ENCODE measurements at regions not wholly inside any gene's neighbourhood (a gene's known extent, or its start where the extent isn't known, plus 50 kb on each side); places are given as distances from the start of the nearest gene placed in this dataset.

DNA sequence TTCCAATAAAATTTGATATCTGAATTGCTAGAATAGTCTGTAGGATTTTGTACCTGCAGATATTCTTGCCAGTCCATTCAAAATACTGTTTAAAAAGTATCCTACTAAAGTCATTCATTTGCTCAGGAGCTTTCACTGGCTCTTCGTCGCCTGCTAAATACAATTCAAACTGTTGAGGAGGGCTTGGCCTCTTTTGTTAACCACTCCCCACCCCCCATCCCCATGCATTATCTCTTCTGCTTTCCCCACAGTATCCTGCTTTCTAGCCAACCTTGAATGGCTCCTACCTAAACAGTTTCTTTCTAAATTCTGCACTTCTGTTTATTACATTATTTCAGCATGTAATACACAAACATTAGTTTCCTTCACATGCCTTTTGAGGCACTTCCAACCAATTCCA lies 230.8 kb downstream of the CPE start:
- no peaks in the 10 kb centered on the region for H3K9me3 Mint-ChIP-seq (ENCODE audit: unreplicated experiment)
- H3K27me3 Mint-ChIP-seq (ENCODE audit: unreplicated experiment): no peaks in the 10 kb centered on the region
- no peak overlapping the region for H3K27ac Mint-ChIP-seq (ENCODE audit: unreplicated experiment)
- H3K4me3 Mint-ChIP-seq (ENCODE audit: unreplicated experiment): no peak overlapping the region
- H3K36me3 Mint-ChIP-seq (ENCODE audit: unreplicated experiment): no peaks in the 10 kb centered on the region
- TF ChIP-seq, protein P1, sequence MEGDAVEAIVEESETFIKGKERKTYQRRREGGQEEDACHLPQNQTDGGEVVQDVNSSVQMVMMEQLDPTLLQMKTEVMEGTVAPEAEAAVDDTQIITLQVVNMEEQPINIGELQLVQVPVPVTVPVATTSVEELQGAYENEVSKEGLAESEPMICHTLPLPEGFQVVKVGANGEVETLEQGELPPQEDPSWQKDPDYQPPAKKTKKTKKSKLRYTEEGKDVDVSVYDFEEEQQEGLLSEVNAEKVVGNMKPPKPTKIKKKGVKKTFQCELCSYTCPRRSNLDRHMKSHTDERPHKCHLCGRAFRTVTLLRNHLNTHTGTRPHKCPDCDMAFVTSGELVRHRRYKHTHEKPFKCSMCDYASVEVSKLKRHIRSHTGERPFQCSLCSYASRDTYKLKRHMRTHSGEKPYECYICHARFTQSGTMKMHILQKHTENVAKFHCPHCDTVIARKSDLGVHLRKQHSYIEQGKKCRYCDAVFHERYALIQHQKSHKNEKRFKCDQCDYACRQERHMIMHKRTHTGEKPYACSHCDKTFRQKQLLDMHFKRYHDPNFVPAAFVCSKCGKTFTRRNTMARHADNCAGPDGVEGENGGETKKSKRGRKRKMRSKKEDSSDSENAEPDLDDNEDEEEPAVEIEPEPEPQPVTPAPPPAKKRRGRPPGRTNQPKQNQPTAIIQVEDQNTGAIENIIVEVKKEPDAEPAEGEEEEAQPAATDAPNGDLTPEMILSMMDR (IDR thresholded peaks at IDR 0.05; ENCODE audit: partially characterized antibody, unreplicated experiment): no peak
- H3K4me1 Mint-ChIP-seq (ENCODE audit: low read depth, unreplicated experiment): no peaks in the 10 kb centered on the region
- DNase-seq: no peak

GRCh38 chr4:165610679-165611437 lies 232.1 kb downstream of the CPE start:
- TF ChIP-seq, protein P1 (IDR thresholded peaks at IDR 0.05; ENCODE audit: partially characterized antibody, unreplicated experiment): no peak
- no peaks in the 10 kb centered on the region for H3K9me3 Mint-ChIP-seq (ENCODE audit: unreplicated experiment)
- H3K27me3 Mint-ChIP-seq (ENCODE audit: unreplicated experiment): no peaks in the 10 kb centered on the region
- H3K4me1 Mint-ChIP-seq (ENCODE audit: low read depth, unreplicated experiment): no peaks in the 10 kb centered on the region
- H3K36me3 Mint-ChIP-seq (ENCODE audit: unreplicated experiment): no peaks in the 10 kb centered on the region
- no peak for DNase-seq
- H3K27ac Mint-ChIP-seq (ENCODE audit: unreplicated experiment): no peak overlapping the region
- no peak overlapping the region for H3K4me3 Mint-ChIP-seq (ENCODE audit: unreplicated experiment)

- Mint-ChIP-seq H3K4me1 (ENCODE audit: low read depth, unreplicated experiment) (no peaks in the 10 kb centered on the region), H3K4me3 (ENCODE audit: unreplicated experiment) (no peak overlapping the region), H3K27ac (ENCODE audit: unreplicated experiment) (no peak overlapping the region), H3K36me3 (ENCODE audit: unreplicated experiment) (peaks cover 10% of the 10 kb centered on the region), H3K9me3 (ENCODE audit: unreplicated experiment) (no peaks in the 10 kb centered on the region), H3K27me3 (ENCODE audit: unreplicated experiment) (no peaks in the 10 kb centered on the region)
- no peak for DNase-seq
- TF ChIP-seq, protein P1 (IDR thresholded peaks at IDR 0.05; ENCODE audit: partially characterized antibody, unreplicated experiment): no peak
Observed at GRCh38 chr4:165612936-165613335, 234.1 kb downstream of the CPE start.

- DNase-seq: no peak
- Mint-ChIP-seq H3K4me3 (ENCODE audit: unreplicated experiment) (no peak overlapping the region), H3K4me1 (ENCODE audit: low read depth, unreplicated experiment) (no peaks in the 10 kb centered on the region), H3K27ac (ENCODE audit: unreplicated experiment) (no peak overlapping the region), H3K36me3 (ENCODE audit: unreplicated experiment) (peaks cover 16% of the 10 kb centered on the region), H3K9me3 (ENCODE audit: unreplicated experiment) (no peaks in the 10 kb centered on the region), H3K27me3 (ENCODE audit: unreplicated experiment) (no peaks in the 10 kb centered on the region)
- TF ChIP-seq, protein P1 (IDR thresholded peaks at IDR 0.05; ENCODE audit: partially characterized antibody, unreplicated experiment): no peak
Observed at GRCh38 chr4:165613581-165613980, 234.8 kb downstream of the CPE start.

DNA sequence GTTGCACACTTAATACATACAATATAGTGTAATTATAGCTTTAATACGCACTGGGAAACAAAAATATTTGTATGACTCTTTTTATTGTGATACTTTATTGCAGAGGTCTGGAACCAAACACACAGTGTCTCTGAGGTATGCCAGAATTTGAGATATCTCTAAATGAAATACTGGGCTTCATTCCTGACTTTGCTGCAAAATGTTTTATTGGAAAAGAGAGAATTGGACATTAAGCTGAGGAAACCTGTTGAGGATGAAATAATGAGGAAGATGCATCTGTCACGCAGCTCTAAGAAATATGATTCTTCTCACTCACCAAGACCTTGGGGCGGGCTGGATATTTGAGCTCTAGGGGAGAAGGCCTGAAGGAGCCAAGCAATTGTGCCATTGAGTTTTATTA lies 242.1 kb downstream of the CPE start:
- peaks cover 2% of the 10 kb centered on the region for H3K27me3 Mint-ChIP-seq (ENCODE audit: unreplicated experiment)
- H3K9me3 Mint-ChIP-seq (ENCODE audit: unreplicated experiment): no peaks in the 10 kb centered on the region
- H3K27ac Mint-ChIP-seq (ENCODE audit: unreplicated experiment): no peak overlapping the region
- TF ChIP-seq, protein P1 (IDR thresholded peaks at IDR 0.05; ENCODE audit: partially characterized antibody, unreplicated experiment): no peak
- H3K4me3 Mint-ChIP-seq (ENCODE audit: unreplicated experiment): no peak overlapping the region
- no peaks in the 10 kb centered on the region for H3K4me1 Mint-ChIP-seq (ENCODE audit: low read depth, unreplicated experiment)
- peaks cover 20% of the 10 kb centered on the region for H3K36me3 Mint-ChIP-seq (ENCODE audit: unreplicated experiment)
- no peak for DNase-seq
